ENCODE measurements at regions not wholly inside any gene's neighbourhood (a gene's known extent, or its start where the extent isn't known, plus 50 kb on each side); places are given as distances from the start of the nearest gene placed in this dataset.
"Not testable (repeated sequence)": the region's sequence is repeated elsewhere in the genome, so short reads cannot be mapped to it uniquely, and the experiment has no call there.

GRCh38 chr5:82952326-82952725, 124.9 kb downstream of the TMEM167A start:
- Histone ChIP-seq H3K27ac (no peak overlapping the region), H3K9me3 (peaks cover 0 to 12% (median 4%) of the 10 kb centered on the region in 4 donors), H3K4me1 (no peaks in the 10 kb centered on the region), H3K27me3 (no peaks in the 10 kb centered on the region), H3K4me3 (no peak overlapping the region), H3K36me3 (no peaks in the 10 kb centered on the region)
- no peak for DNase-seq (ENCODE audit: low spot score in 2 of 2)
- WGBS, 2 donors: 72 to 81% methylated on average over 1 of the region's 1 CpG
- TF ChIP-seq CTCF (IDR thresholded peaks at IDR 0.05): no peak
- no peak for TF ChIP-seq POLR2A (IDR thresholded peaks at IDR 0.05)
- TF ChIP-seq EP300 (IDR thresholded peaks at IDR 0.05): no peak

GRCh38 chr5:82944267-82944666, 132.9 kb downstream of the TMEM167A start:
- not testable (repeated sequence) for H3K27ac ChIP-seq; H3K27me3 ChIP-seq; DNase-seq (ENCODE audit: low spot score in 2 of 2); H3K4me1 ChIP-seq; H3K36me3 ChIP-seq; H3K4me3 ChIP-seq
- WGBS, 2 donors: 87 to 88% methylated on average over 8 of the region's 8 CpGs
- peaks cover 0 to 11% (median 0%) of the 10 kb centered on the region in 4 donors for H3K9me3 ChIP-seq

- TF ChIP-seq EP300 (IDR thresholded peaks at IDR 0.05): no peak
- no peak for TF ChIP-seq CTCF (IDR thresholded peaks at IDR 0.05)
- no peak for TF ChIP-seq POLR2A (IDR thresholded peaks at IDR 0.05)
- DNase-seq (ENCODE audit: low spot score in 2 of 2): no peak
- Histone ChIP-seq H3K9me3 (peaks cover 0 to 11% (median 0%) of the 10 kb centered on the region in 4 donors), H3K4me1 (peaks cover 0 to 5% (median 0%) of the 10 kb centered on the region in 4 donors), H3K36me3 (no peaks in the 10 kb centered on the region), H3K27me3 (no peaks in the 10 kb centered on the region), H3K27ac (no peak overlapping the region), H3K4me3 (no peak overlapping the region)
- 56 to 72% methylated on average over 1 of the region's 1 CpG for WGBS, 2 donors
These were observed 134.9 kb downstream of the TMEM167A start for GRCh38 chr5:82942083-82942881.

- Histone ChIP-seq H3K27ac (no peak overlapping the region), H3K4me1 (peaks cover 0 to 5% (median 0%) of the 10 kb centered on the region in 4 donors), H3K4me3 (no peak overlapping the region), H3K36me3 (no peaks in the 10 kb centered on the region), H3K9me3 (peaks cover 0 to 2% (median 0%) of the 10 kb centered on the region in 4 donors), H3K27me3 (no peaks in the 10 kb centered on the region)
- WGBS, 2 donors: 50 to 72% methylated on average over 4 of the region's 4 CpGs
- TF ChIP-seq CTCF (IDR thresholded peaks at IDR 0.05) (no peak), POLR2A (IDR thresholded peaks at IDR 0.05) (no peak)
- DNase-seq (ENCODE audit: low spot score in 2 of 2): no peak
These were observed 138.1 kb downstream of the TMEM167A start for GRCh38 chr5:82938901-82939725.

- not testable (repeated sequence) for H3K4me1 ChIP-seq; H3K27ac ChIP-seq; DNase-seq (ENCODE audit: low spot score in 2 of 2); H3K36me3 ChIP-seq; H3K27me3 ChIP-seq; H3K9me3 ChIP-seq; H3K4me3 ChIP-seq
- 87 to 88% methylated on average over 26 to 28 of the region's 28 CpGs for WGBS, 2 donors
These were observed 144.5 kb downstream of the TMEM167A start for GRCh38 chr5:82932473-82933220.

Measured in tibial nerve (tissue), 4 donors.